H9 (cell line): ENCODE measurements at regions not wholly inside any gene's neighbourhood (a gene's known extent, or its start where the extent isn't known, plus 50 kb on each side); places are given as distances from the start of the nearest gene placed in this dataset.

Experiments used
- DNase-seq: peaks from one replicate; pipeline ENCODE4 v3.0.0-alpha.2; 2017
- H2AFZ ChIP-seq: one replicate; pipeline ENCODE4 v1.6.1; 2013; ENCODE audit warnings: mild to moderate bottlenecking, low read length, control low read depth, moderate library complexity
- H2AK5ac ChIP-seq: 2 replicates; pipeline ENCODE4 v1.6.1; 2013; ENCODE audit warnings: low read length, control low read depth, mixed read lengths; ENCODE audit not compliant: insufficient read length
- H2BK120ac ChIP-seq: one replicate; pipeline ENCODE4 v1.6.1; 2013; ENCODE audit warnings: low read depth, mild to moderate bottlenecking, low read length, control low read depth, inconsistent platforms; ENCODE audit not compliant: poor library complexity, severe bottlenecking
- H2BK12ac ChIP-seq: 2 replicates; pipeline ENCODE4 v1.6.1; 2013; ENCODE audit warnings: low read length, control low read depth, mixed read lengths, low read depth; ENCODE audit not compliant: insufficient read length
- H2BK15ac ChIP-seq: 2 replicates; pipeline ENCODE4 v1.6.1; 2013; ENCODE audit warnings: low read depth, low read length, control low read depth
- H2BK20ac ChIP-seq: one replicate; pipeline ENCODE4 v1.6.1; 2013; ENCODE audit warnings: low read depth, mild to moderate bottlenecking, low read length, control low read depth, inconsistent platforms; ENCODE audit not compliant: poor library complexity, severe bottlenecking
- H2BK5ac ChIP-seq: 2 replicates; pipeline ENCODE4 v1.6.1; 2013; ENCODE audit warnings: low read length, control low read depth, mixed read lengths; ENCODE audit not compliant: insufficient read length
- H3K14ac ChIP-seq: 2 replicates; pipeline ENCODE4 v1.6.1; 2013; ENCODE audit warnings: low read length, control low read depth; ENCODE audit not compliant: insufficient read depth
- H3K18ac ChIP-seq: 2 replicates; pipeline ENCODE4 v1.6.1; 2013; ENCODE audit warnings: low read depth, mild to moderate bottlenecking, mixed read lengths, low read length, control low read depth; ENCODE audit not compliant: insufficient read length
- H3K23ac ChIP-seq: 2 replicates; pipeline ENCODE4 v1.6.1; 2013; ENCODE audit warnings: low read length, control low read depth, mixed read lengths, low read depth; ENCODE audit not compliant: insufficient read length
- H3K23me2 ChIP-seq: 2 replicates; pipeline ENCODE4 v1.6.1; 2013; ENCODE audit warnings: low read depth, mild to moderate bottlenecking, mixed read lengths, low read length, control low read depth; ENCODE audit not compliant: insufficient read length, poor library complexity, severe bottlenecking
- H3K27ac ChIP-seq: 2 replicates; pipeline ENCODE4 v1.5.1; 2013; ENCODE audit warnings: low read length, control low read depth, mixed read lengths, low read depth; ENCODE audit not compliant: insufficient read length
- H3K27me3 ChIP-seq: 2 replicates; pipeline ENCODE4 v1.6.1; 2013; ENCODE audit warnings: low read length, control low read depth, inconsistent platforms; ENCODE audit not compliant: insufficient read depth
- H3K4ac ChIP-seq: 2 replicates; pipeline ENCODE4 v1.6.1; 2013; ENCODE audit warnings: low read depth, mild to moderate bottlenecking, control low read depth, inconsistent platforms, low read length, moderate library complexity
- H3K4me1 ChIP-seq: 2 replicates; pipeline ENCODE4 v1.6.1; 2013; ENCODE audit warnings: low read length, control low read depth, inconsistent platforms; ENCODE audit not compliant: insufficient read depth
- H3K4me2 ChIP-seq: 2 replicates; pipeline ENCODE4 v1.6.1; 2013; ENCODE audit warnings: low read length, control low read depth, mixed read lengths; ENCODE audit not compliant: insufficient read length, insufficient read depth
- H3K56ac ChIP-seq: 2 replicates; pipeline ENCODE4 v1.6.1; 2013; ENCODE audit warnings: low read depth, mild to moderate bottlenecking, mixed read lengths, low read length, control low read depth; ENCODE audit not compliant: insufficient read length
- H3K79me1 ChIP-seq: 2 replicates; pipeline ENCODE4 v1.6.1; 2013; ENCODE audit warnings: low read depth, mild to moderate bottlenecking, moderate library complexity, low read length, control low read depth, inconsistent platforms; ENCODE audit not compliant: insufficient read depth, poor library complexity, severe bottlenecking
- H3K79me2 ChIP-seq: 2 replicates; pipeline ENCODE4 v1.6.1; 2013; ENCODE audit warnings: low read length, control low read depth, inconsistent platforms; ENCODE audit not compliant: insufficient read depth
- H3K9ac ChIP-seq: 2 replicates; pipeline ENCODE4 v1.6.1; 2013; ENCODE audit warnings: low read length, control low read depth, mixed read lengths; ENCODE audit not compliant: insufficient read length; ENCODE audit errors: extremely low read depth
- H3K9me3 ChIP-seq: one replicate; pipeline ENCODE4 v1.6.1; 2013; ENCODE audit warnings: low read depth, low read length, inconsistent platforms; ENCODE audit not compliant: control insufficient read depth
- H3T11ph ChIP-seq: one replicate; pipeline ENCODE4 v1.6.1; 2013; ENCODE audit warnings: mild to moderate bottlenecking, low read length, control low read depth, inconsistent platforms
- H4K20me1 ChIP-seq: one replicate; pipeline ENCODE4 v1.6.1; 2013; ENCODE audit not compliant: control insufficient read depth, insufficient read length, insufficient read depth
- H4K5ac ChIP-seq: 2 replicates; pipeline ENCODE4 v1.6.1; 2013; ENCODE audit warnings: low read depth, mild to moderate bottlenecking, mixed read lengths, low read length, control low read depth; ENCODE audit not compliant: insufficient read length
- H4K8ac ChIP-seq: replicated peaks from 2 replicates; pipeline ENCODE4 v1.6.1; 2013; ENCODE audit warnings: low read length, control low read depth, mixed read lengths, low read depth; ENCODE audit not compliant: insufficient read length
- H4K91ac ChIP-seq: 2 replicates; pipeline ENCODE4 v1.6.1; 2013; ENCODE audit warnings: low read depth, mild to moderate bottlenecking, moderate library complexity, mixed read lengths, low read length, control low read depth; ENCODE audit not compliant: insufficient read length
- H3K27ac Mint-ChIP-seq, 3 experiments: 2 replicates in 2 of 3; 3 replicates in 1 of 3; pipeline ENCODE4 v1.8.0; 2020 to 2021; ENCODE audit warnings: mixed read lengths in 3 of 3, mild to moderate bottlenecking in 1 of 3, moderate library complexity in 1 of 3
- H3K27me3 Mint-ChIP-seq: 2 replicates; pipeline ENCODE4 v1.8.0; 2021; ENCODE audit warnings: low read depth, mild to moderate bottlenecking, moderate library complexity, mixed read lengths
- H3K36me3 Mint-ChIP-seq, 3 experiments: 2 replicates in 2 of 3; 3 replicates in 1 of 3; pipeline ENCODE4 v1.8.0; 2020 to 2021; ENCODE audit warnings: low read depth in 3 of 3, mixed read lengths in 3 of 3; ENCODE audit not compliant: insufficient read depth in 1 of 3
- H3K4me1 Mint-ChIP-seq, 2 experiments: 2 replicates each; pipeline ENCODE4 v1.8.0; 2020; ENCODE audit warnings: mixed read lengths in 2 of 2
- H3K4me3 Mint-ChIP-seq, 2 experiments: 2 replicates in 1 of 2; 3 replicates in 1 of 2; pipeline ENCODE4 v1.8.0; 2020 to 2021; ENCODE audit warnings: mild to moderate bottlenecking in 2 of 2, mixed read lengths in 2 of 2, moderate library complexity in 1 of 2
- H3K9me3 Mint-ChIP-seq, 2 experiments: 2 replicates in 1 of 2; 3 replicates in 1 of 2; pipeline ENCODE4 v1.8.0; 2020; ENCODE audit warnings: mild to moderate bottlenecking in 2 of 2, mixed read lengths in 2 of 2, moderate library complexity in 1 of 2
- TF ChIP-seq, protein P1 (sequence below): fragments of 200-600 bp; sonication (generic); conservative IDR thresholded peaks from 3 replicates; pipeline ENCODE4 v1.8.0; 2021; ENCODE audit warnings: antibody characterized with exemption, mild to moderate bottlenecking

DNA sequence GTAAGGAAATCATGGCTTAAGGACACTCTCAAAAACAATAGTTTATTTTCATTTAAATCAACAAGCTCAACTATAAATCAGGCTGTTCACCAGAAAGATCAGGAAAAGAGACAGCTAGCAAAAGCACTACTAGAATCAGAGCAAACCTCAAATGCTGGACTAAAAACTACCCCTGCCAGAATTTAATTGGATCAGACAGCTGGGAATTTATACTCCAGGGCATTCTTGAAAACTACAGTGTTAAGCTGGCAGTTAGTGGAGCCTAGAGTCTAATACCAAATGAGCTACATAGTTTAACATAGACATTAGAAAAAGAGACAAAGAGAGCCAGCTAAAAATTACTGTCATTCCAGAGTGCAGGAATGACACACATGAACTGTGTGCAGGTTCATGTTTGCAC lies 1016.4 kb upstream of the CRIM1 start:
- Histone ChIP-seq H4K91ac (no peak overlapping the region), H2AK5ac (no peak overlapping the region), H3K79me1 (no peaks in the 10 kb centered on the region), H3K18ac (no peak overlapping the region), H2BK5ac (no peak overlapping the region), H3K27ac (no peak overlapping the region), H2BK20ac (no peak overlapping the region), H2BK12ac (no peak overlapping the region), H3K4me2 (no peak overlapping the region), H3K4me1 (no peaks in the 10 kb centered on the region), H4K20me1 (no peaks in the 10 kb centered on the region), H2AFZ (no peak overlapping the region), H2BK120ac (no peak overlapping the region), H3K23me2 (no peaks in the 10 kb centered on the region), H3K79me2 (no peaks in the 10 kb centered on the region), H3K27me3 (no peaks in the 10 kb centered on the region), H4K8ac (no peak overlapping the region), H3K56ac (no peak overlapping the region), H2BK15ac (no peak overlapping the region), H3K9me3 (no peaks in the 10 kb centered on the region), H3T11ph (no peak overlapping the region), H3K4ac (no peak overlapping the region), H3K23ac (no peak overlapping the region), H3K9ac (no peak overlapping the region), H3K14ac (no peak overlapping the region), H4K5ac (no peak overlapping the region)
- H3K4me1 Mint-ChIP-seq: peaks cover 0 to 7% of the 10 kb centered on the region in 2 experiments; a peak in 3 of 4 replicates
- no peak for DNase-seq
- peaks cover 7% of the 10 kb centered on the region; the same call in 1 of the 2 replicates for H3K27me3 Mint-ChIP-seq
- H3K36me3 Mint-ChIP-seq: peaks cover 0 to 13% (median 0%) of the 10 kb centered on the region in 3 experiments; a peak in 2 of 7 replicates
- H3K4me3 Mint-ChIP-seq: no peak overlapping the region
- TF ChIP-seq, protein P1, sequence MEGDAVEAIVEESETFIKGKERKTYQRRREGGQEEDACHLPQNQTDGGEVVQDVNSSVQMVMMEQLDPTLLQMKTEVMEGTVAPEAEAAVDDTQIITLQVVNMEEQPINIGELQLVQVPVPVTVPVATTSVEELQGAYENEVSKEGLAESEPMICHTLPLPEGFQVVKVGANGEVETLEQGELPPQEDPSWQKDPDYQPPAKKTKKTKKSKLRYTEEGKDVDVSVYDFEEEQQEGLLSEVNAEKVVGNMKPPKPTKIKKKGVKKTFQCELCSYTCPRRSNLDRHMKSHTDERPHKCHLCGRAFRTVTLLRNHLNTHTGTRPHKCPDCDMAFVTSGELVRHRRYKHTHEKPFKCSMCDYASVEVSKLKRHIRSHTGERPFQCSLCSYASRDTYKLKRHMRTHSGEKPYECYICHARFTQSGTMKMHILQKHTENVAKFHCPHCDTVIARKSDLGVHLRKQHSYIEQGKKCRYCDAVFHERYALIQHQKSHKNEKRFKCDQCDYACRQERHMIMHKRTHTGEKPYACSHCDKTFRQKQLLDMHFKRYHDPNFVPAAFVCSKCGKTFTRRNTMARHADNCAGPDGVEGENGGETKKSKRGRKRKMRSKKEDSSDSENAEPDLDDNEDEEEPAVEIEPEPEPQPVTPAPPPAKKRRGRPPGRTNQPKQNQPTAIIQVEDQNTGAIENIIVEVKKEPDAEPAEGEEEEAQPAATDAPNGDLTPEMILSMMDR: no peak
- H3K27ac Mint-ChIP-seq: no peak overlapping the region
- H3K9me3 Mint-ChIP-seq: peaks cover 8% of the 10 kb centered on the region in 2 experiments; a peak in 4 of 5 replicates
